HepG2 (cell line): ENCODE measurements at regions not wholly inside any gene's neighbourhood (a gene's known extent, or its start where the extent isn't known, plus 50 kb on each side); places are given as distances from the start of the nearest gene placed in this dataset.

ENCODE experiments used
- DBP ChIP-seq: sonication (generic); formaldehyde crosslinking; IDR thresholded peaks from 2 replicates; pipeline ENCODE4 v1.4.0; 2020; ENCODE audit warnings: missing genetic modification reagents; ENCODE audit errors: not compliant biosample characterization
- FOXC1 ChIP-seq: sonication (generic); formaldehyde crosslinking; IDR thresholded peaks from 2 replicates; pipeline ENCODE4 v1.8.0; 2022; ENCODE audit warnings: mild to moderate bottlenecking, missing genetic modification reagents, borderline replicate concordance
- GPN1 ChIP-seq: sonication (generic); formaldehyde crosslinking; IDR thresholded peaks from 2 replicates; pipeline ENCODE4 v1.5.1; 2020; ENCODE audit warnings: missing genetic modification reagents, borderline replicate concordance
- MXI1 ChIP-seq: IDR thresholded peaks from 3 replicates; pipeline ENCODE4 v1.6.1; 2012; ENCODE audit warnings: low read depth, low read length, inconsistent platforms, borderline replicate concordance
- PCBP1 ChIP-seq: fragments of 200-400 bp; formaldehyde crosslinking; IDR thresholded peaks from 2 replicates; pipeline ENCODE4 v1.6.1; 2017; ENCODE audit warnings: mild to moderate bottlenecking, low read depth, low read length, borderline replicate concordance
- POGK ChIP-seq: sonication (generic); formaldehyde crosslinking; conservative IDR thresholded peaks from 2 replicates; pipeline ENCODE4 v1.8.0; 2022; ENCODE audit warnings: mild to moderate bottlenecking, moderate library complexity, missing genetic modification reagents
- PPARG ChIP-seq: conservative IDR thresholded peaks from 2 replicates; pipeline ENCODE4 v1.6.1; 2016; ENCODE audit warnings: missing biosample characterization, missing genetic modification reagents
- PRPF4 ChIP-seq: fragments of 200-400 bp; formaldehyde crosslinking; IDR thresholded peaks from 2 replicates; pipeline ENCODE4 v1.6.1; 2016; ENCODE audit warnings: low read length, low read depth; ENCODE audit not compliant: poor library complexity, severe bottlenecking
- RFX1 ChIP-seq: fragments of 450-650 bp; IDR thresholded peaks from 2 replicates; pipeline ENCODE4 v1.6.1; 2017
- RFX5 ChIP-seq: IDR thresholded peaks from 2 replicates; pipeline ENCODE4 v1.6.1; 2011; ENCODE audit warnings: low read depth, low read length, improper control_type of control experiment
- SOX13 ChIP-seq, 3 experiments: fragments of 450-650 bp in 1 of 3; sonication (generic) in 1 of 3; formaldehyde crosslinking in 1 of 3; IDR thresholded peaks in 2 of 3; conservative IDR thresholded peaks in 1 of 3; 2 replicates each; pipeline versions ENCODE4 v1.5.0 to v1.6.1; 2016 to 2020; ENCODE audit warnings: antibody characterized with exemption in 1 of 3, mild to moderate bottlenecking in 1 of 3, missing compliant biosample characterization in 1 of 3, missing genetic modification reagents in 1 of 3, moderate library complexity in 1 of 3
- SYNCRIP ChIP-seq: fragments of 200-400 bp; formaldehyde crosslinking; IDR thresholded peaks from 2 replicates; pipeline ENCODE4 v1.6.1; 2018; ENCODE audit warnings: mild to moderate bottlenecking, low read depth, low read length; ENCODE audit not compliant: insufficient read depth
- U2AF2 ChIP-seq: fragments of 200-400 bp; formaldehyde crosslinking; IDR thresholded peaks from 2 replicates; pipeline ENCODE4 v1.6.1; 2017; ENCODE audit warnings: low read depth, mild to moderate bottlenecking, low read length
- ZNF235 ChIP-seq: sonication (generic); formaldehyde crosslinking; IDR thresholded peaks from 2 replicates; pipeline ENCODE4 v1.8.1; 2023; ENCODE audit warnings: mild to moderate bottlenecking, missing genetic modification reagents, borderline replicate concordance
- ZNF354B ChIP-seq: sonication (generic); formaldehyde crosslinking; IDR thresholded peaks from 2 replicates; pipeline ENCODE4 v1.8.0; 2022; ENCODE audit warnings: mild to moderate bottlenecking, missing genetic modification reagents
- ZNF407 ChIP-seq: sonication (generic); formaldehyde crosslinking; IDR thresholded peaks from one replicate; pipeline ENCODE4 v1.5.1; 2020; ENCODE audit warnings: mild to moderate bottlenecking, missing genetic modification reagents; ENCODE audit errors: not compliant biosample characterization
- ZNF569 ChIP-seq: sonication (generic); formaldehyde crosslinking; IDR thresholded peaks from 2 replicates; pipeline ENCODE4 v1.5.0; 2020; ENCODE audit warnings: mild to moderate bottlenecking, missing genetic modification reagents, moderate library complexity, borderline replicate concordance
- ZNF576 ChIP-seq: sonication (generic); formaldehyde crosslinking; IDR thresholded peaks from 2 replicates; pipeline ENCODE4 v1.4.0; 2020; ENCODE audit warnings: mild to moderate bottlenecking, missing genetic modification reagents
- ZNF850 ChIP-seq: sonication (generic); formaldehyde crosslinking; conservative IDR thresholded peaks from 2 replicates; pipeline ENCODE4 v1.9.0; 2021; ENCODE audit warnings: mild to moderate bottlenecking, missing genetic modification reagents

GRCh38 chr3:72462595-72463011 is 385.6 kb downstream of the SHQ1 start (continued):
- TF ChIP-seq SOX13 (IDR thresholded peaks at IDR 0.05) = no peak
- TF ChIP-seq SOX13 (CRISPR knock-in tag; conservative IDR thresholded peaks at IDR 0.05 in 1 of 2, IDR thresholded peaks at IDR 0.05 in 1 of 2) = peak in 1 of 2 experiments; percentile 76; a peak in 2 of 4 replicates
- peak; percentile 76; the same call in 1 of the 2 replicates for TF ChIP-seq PPARG (CRISPR knock-in tag)
- peak; percentile 52 for TF ChIP-seq ZNF407 (CRISPR knock-in tag)
- TF ChIP-seq ZNF235 (CRISPR knock-in tag) = no peak
- TF ChIP-seq RFX1 = no peak
- TF ChIP-seq DBP (CRISPR knock-in tag) = no peak
- TF ChIP-seq SYNCRIP = no peak
- TF ChIP-seq GPN1 = no peak
- no peak for TF ChIP-seq ZNF850 (CRISPR knock-in tag)
- no peak for TF ChIP-seq ZNF354B (CRISPR knock-in tag)
- no peak for TF ChIP-seq PCBP1
- TF ChIP-seq ZNF569 (CRISPR knock-in tag) = no peak
- TF ChIP-seq PRPF4 = no peak
- 0 out of 2 replicates have a peak, but pooled peaks have one; percentile 62 for TF ChIP-seq FOXC1 (CRISPR knock-in tag)
- TF ChIP-seq MXI1 = no peak
- peak; percentile 61; the same call in 1 of the 2 replicates for TF ChIP-seq POGK (CRISPR knock-in tag)
- TF ChIP-seq ZNF576 = no peak
- TF ChIP-seq U2AF2 = no peak
- no peak for TF ChIP-seq RFX5
